ENCODE measurements at regions not wholly inside any gene's neighbourhood (a gene's known extent, or its start where the extent isn't known, plus 50 kb on each side); places are given as distances from the start of the nearest gene placed in this dataset.
A peak's percentile ranks its signal among the peaks of the same experiment; 100 is the strongest.

DNA sequence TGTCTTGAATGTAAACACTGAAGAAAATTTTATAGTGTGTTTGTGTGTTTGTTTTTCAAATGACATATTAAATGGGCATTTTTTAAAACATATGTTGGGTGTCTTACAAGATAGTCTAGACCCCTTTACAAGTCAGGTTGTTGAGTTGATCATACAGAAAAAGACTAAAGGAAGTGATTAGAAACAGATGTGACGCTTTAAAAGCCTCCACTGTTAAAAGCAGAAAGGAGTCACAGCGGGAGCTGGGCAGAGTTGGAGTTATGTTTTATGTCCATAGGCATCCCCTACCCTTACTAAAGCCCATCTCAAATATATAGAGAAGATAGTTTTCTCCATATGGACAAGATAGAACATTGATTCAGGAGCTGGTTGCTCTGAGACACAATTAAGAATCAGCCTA is 393.9 kb downstream of the PLPP3 start:
- no peak for DNase-seq

DNA sequence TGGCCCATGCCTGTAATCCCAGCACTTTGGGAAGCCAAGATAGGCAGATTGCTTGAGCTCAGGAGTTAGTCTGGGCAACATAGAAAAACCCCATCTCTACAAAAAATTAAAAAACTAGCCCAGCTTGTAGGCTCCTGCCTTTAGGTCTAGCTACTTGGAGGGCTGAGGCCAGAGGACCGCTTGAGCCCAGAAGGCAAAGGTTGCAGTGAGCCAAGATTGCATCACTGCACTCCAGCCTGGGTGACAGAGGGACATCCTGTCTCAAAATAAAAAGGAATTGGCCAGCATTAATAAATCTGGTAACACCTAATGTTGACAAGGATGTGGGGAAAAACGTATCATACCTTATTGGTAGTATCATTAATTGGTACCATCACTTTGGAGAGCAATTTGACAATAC is 396.2 kb downstream of the PLPP3 start:
- no peak for DNase-seq

DNA sequence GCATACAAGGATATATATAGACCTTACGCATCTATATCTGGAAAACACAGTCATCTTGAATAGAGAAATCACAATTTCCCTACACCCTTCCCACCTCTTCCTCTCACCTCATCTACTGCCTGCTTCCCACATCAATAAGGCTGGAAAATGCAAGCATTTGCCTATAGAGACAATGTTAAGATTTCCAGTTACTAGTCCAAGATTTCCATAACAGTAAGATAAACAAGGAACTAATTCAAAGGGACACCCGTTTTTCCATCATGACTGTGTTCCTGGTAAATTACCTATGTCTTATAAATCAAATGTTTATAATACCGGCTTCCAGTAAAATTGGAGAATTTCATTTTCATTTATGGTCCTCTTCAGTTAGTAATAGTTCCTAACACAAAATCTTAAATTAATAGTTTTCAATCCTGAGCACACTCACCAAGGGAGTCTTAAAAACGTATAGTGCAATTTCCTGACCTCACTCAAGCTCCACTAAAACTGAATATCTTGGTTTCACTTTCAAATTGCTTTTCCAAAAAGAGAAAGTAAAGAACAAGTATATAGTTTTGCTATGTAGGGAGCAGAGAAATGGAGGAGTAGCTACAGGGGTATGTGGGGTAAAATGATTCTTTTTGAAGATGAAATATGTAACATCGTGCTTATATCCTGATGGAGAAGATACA is 398.7 kb downstream of the PLPP3 start:
- DNase-seq, result no peak

GRCh38 chr1:56179543-56179942 is 399.8 kb downstream of the PLPP3 start:
- DNase-seq, result no peak

GRCh38 chr1:56175211-56175610 is 404.2 kb downstream of the PLPP3 start:
- no peak for DNase-seq

DNA sequence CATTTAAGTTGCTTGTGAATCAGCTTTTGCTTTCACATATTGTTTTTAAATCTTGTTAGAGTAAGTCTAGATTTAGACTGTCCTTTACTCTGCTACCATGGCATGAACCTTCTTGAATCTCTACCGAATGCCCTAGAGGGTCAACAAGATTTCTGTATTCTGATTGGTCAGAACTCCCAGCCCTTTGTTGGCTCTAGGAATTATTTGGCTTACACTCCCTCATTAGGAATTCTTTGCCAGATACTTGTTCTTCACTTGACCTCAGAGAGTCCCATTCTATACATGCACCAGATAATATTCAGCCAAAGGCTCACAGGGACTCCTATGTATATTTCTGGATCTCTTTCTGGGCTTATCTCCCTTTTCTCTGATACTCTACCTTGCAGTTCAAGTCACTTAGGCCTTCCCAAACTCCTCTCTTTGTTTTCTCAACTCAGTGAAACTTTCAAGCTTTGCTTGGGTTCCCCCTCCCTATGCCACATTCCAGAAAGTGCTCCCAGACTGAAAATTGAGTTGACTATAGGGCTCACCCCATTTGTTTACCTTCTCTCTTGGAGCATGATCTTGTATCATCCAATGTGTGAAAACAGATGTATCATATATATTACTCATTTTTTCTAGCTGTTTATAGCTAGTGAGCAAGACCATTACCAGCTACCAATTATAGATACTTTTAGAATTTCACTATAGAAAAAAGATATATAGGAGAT is 405.0 kb downstream of the PLPP3 start:
- DNase-seq, result no peak

GRCh38 chr1:56173736-56174135 is 405.6 kb downstream of the PLPP3 start:
- no peak for DNase-seq

DNA sequence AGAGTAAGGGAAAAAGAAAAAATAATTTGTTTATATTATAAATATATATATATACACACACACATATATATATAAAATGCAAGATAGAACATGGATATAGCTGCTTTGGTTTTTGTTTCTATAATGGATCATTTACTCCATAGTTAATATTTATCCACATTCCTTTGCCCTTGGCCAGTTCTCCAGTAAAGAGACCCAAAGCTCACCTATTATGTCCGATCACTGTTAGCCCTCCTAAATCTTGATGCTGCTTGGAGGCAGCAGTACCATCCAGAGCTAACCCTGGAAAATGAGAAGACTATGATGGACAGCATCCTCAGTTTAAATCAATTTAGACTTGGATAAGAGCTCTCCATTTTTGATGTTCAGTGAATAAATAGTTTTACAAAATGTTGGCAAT is 407.7 kb downstream of the PLPP3 start:
- DNase-seq, result no peak

DNA sequence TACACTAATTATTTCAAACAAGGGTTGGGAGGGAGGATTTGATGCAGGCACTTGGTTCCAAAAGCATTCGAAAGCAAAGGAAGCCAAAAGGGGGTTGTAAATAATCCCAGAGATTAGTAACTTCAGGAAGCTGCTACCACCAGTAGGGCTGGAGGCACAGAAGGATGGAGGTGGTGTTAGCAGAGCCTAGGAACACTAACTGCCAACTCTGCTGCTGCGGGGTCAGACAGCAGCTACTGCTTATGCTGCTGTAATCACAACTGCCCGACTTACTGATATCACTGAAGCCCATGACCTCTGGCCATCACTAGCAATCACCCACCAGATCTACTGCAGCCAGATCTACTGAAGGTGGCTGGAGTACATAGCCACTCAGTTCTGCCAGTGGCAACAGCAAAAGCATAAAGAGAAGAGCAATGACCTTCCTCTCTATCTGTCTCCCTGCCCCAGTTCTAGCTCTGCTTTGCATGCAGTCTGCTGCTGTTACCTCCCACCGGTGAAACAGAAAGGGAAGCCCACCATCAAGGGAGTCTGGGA is 408.5 kb downstream of the PLPP3 start:
- DNase-seq, result no peak

DNA sequence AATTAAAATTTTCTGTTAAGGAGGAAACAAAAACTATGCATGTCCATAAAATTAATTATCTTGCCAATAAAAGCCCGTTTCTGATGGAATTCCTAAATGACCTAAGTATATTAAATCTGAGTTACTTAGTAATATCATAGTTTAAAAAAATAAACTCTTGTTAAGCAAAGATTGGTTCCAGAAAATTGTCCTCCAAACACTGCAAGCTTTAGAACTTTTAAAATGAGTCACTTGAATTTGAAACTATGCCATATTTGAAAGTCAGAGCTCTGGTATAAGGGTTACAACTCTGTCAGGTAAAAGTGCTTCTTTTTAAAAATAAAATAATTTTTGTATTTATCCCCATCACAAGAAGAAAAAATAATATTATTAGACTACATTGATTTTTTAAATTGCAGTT is 409.5 kb downstream of the PLPP3 start:
- DNase-seq, result no peak

GRCh38 chr1:56168176-56168575 is 411.2 kb downstream of the PLPP3 start:
- DNase-seq, result no peak

- DNase-seq, result no peak
Measured at GRCh38 chr1:56167596-56167995, 411.8 kb downstream of the PLPP3 start.

DNA sequence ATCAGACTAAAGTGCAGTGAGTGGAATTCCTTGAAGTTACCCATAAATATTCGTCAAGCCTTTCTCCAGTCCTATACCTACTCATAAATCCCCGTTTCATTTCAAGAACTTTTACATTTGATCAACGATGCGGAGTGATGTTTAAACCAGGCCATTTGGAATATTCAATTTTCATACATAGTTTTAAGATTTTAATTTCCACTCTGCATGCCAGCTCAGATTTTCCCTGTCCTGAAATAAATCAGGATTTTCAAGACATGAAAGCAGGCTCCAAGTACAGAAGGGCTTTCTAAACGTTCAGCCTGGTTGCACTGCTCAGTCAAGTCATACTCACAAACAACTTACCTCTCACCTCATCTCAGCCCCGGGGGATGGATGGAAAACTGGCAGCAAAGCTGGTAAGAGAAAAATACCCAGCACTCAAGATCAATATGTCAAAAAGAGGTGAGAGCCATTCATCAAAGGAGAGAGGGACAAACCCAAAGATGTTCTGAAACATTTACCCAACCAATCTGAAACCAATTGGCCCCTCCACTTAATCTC is 418.5 kb downstream of the PLPP3 start:
- DNase-seq, result no peak

GRCh38 chr1:56156971-56157876 is 422.1 kb downstream of the PLPP3 start:
- no peak for DNase-seq

DNA sequence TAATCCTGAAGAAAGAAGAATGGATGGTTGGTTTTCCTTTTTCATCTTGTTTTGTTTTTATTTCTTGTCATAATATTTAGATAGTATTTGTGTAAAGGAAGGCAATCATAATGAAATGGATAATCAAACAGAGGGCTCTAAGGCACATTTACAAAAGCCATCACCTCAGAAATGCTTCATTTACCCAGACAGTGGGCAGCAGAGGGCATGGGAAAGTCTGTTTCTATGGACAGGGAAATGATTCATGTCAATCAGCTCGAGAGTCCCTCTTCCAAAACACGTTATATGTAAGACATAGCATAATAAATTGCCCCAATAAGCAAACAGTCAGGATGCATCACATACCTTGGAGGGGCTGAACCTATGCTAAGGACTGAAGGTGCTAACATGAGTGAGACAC is 426.1 kb downstream of the PLPP3 start:
- DNase-seq, result no peak

DNA sequence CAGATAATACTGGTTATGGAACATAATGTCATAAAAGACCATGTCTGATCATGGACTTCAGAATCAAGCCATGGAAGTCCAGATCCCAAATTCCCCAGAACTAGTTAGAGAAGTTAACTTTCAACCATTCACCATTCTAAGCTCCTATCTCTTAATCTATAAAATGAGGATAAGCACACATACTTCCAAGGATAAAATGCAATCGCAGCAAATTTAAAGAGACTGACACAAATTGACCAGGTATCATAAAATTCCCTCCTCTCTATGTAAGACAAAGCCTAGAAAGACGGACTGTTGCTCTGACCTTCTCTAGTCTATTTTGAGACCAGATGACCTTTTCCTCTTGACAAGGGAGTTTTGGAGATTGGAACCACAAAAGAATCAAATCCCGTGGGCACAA is 426.7 kb downstream of the PLPP3 start:
- DNase-seq, result no peak

- no peak for DNase-seq
Measured at GRCh38 chr1:56151402-56151801, 428.0 kb downstream of the PLPP3 start.

GRCh38 chr1:56150441-56151215 is 428.7 kb downstream of the PLPP3 start:
- DNase-seq, result no peak

DNA sequence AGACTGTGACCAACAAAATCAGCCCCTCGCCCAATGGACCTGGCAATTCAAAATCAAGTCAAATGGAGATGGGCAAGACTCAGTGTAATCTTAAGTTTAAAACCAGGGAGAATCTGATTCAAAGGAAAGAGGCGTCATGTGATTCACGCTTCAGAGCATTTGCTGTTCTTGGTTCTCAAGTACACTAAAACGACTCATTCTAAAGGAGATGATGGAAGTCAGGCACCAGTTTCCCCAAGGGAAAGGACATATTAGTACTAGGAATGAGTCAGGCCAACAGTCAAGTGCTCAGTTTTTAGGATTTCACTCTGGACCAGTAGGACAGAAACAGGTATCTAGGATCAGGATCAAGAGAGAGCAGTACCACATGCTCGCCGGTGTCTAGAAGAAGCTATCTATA is 429.6 kb downstream of the PLPP3 start:
- no peak for DNase-seq

GRCh38 chr1:56148326-56149193 is 430.8 kb downstream of the PLPP3 start:
- peak; percentile 10 for DNase-seq

DNA sequence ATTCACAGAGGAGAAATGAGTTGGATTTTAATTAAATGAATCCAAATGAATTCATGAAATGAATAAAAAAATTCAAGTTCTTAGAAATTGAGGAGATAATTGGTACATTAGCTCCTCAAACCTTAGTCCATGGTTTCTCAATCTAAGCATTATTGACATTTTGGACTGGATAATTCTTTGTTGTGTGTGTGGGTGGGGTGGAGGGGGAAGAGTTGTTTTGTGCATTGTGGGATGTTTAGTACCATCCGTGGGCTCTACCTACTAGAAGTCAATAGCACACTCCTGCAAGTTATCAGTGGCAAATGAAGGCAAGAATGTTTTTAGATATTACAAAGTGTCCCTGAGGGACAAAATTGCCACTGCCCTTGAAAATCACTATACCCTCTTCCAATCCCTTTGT is 431.9 kb downstream of the PLPP3 start:
- no peak for DNase-seq

Data from NCI-H2171 treated with DMSO at 0.1 percent for 48 hours (cell line).